HG03045 (cell line): ENCODE measurements at regions not wholly inside any gene's neighbourhood (a gene's known extent, or its start where the extent isn't known, plus 50 kb on each side); places are given as distances from the start of the nearest gene placed in this dataset.
"Not testable (repeated sequence)": the region's sequence is repeated elsewhere in the genome, so short reads cannot be mapped to it uniquely, and the experiment has no call there.

Source experiments
- ATAC-seq: cut with Tn5 transposase; IDR thresholded peaks from one replicate; pipeline ENCODE4 v1.9.1; 2021; ENCODE audit warnings: mild to moderate bottlenecking, moderate library complexity; ENCODE audit not compliant: unreplicated experiment

DNA sequence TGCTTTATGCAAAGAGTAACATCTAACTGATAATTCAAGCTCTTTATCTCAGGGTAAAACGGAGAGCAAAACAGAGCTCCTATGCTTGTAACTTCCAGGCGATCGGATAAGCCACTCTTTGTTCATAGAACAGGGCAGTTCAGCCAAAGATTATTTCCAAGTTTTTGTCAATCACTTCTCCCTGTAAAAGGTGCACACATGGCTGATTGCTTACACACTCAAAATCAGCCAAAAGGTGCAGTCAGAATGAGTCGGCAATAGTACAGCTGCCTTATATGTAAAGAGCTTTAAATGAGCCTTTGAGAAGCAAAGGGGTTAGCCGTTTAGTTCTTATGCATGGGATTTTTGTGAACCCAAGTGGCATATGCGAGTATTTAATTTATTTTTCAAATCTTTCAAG lies 449.6 kb upstream of the POU3F2 start:
- no peak for ATAC-seq

DNA sequence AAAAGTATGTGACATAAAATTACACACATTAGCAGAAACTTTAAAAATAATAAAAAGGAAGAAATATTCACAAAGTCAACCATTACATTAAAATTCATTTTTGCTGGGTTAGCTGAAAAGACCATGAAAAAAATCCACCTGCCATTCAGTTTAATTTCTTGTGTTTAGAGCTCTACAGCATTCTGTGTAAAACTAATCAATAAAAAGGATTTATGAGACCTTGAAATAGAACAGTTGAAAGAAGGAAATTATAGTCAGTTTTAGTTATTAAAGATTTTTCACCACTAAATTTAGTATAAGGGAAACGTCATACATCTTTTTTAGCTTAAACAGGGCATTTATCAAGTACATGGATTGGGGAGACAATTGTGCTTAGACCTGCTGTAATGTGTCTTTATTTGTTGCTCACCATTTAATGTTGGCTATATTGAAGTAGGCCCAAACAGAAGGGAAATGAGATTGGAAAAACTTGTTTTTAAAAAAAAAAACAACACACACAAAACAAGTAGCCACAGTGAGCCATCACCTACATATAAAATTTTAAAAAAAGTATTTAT lies 438.7 kb upstream of the POU3F2 start:
- no peak for ATAC-seq

DNA sequence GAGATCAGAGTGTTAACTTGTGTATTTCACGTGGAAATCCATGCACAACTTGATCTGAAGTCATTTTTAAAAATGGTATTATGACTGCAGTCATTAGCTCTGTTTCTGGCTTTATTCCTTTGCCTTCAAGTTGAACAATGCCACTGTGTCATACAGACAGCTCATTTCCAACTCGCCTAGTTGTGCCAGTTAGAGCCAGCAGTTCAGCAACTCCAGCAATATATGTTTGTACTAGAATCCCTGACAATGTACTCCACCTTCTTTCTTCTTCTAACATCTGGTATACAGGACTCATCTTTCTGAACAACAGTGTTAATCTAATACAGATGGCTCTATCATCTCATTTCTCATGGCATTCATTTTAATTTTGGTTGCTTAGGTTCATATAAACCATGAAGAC lies 418.3 kb upstream of the POU3F2 start:
- no peak for ATAC-seq

DNA sequence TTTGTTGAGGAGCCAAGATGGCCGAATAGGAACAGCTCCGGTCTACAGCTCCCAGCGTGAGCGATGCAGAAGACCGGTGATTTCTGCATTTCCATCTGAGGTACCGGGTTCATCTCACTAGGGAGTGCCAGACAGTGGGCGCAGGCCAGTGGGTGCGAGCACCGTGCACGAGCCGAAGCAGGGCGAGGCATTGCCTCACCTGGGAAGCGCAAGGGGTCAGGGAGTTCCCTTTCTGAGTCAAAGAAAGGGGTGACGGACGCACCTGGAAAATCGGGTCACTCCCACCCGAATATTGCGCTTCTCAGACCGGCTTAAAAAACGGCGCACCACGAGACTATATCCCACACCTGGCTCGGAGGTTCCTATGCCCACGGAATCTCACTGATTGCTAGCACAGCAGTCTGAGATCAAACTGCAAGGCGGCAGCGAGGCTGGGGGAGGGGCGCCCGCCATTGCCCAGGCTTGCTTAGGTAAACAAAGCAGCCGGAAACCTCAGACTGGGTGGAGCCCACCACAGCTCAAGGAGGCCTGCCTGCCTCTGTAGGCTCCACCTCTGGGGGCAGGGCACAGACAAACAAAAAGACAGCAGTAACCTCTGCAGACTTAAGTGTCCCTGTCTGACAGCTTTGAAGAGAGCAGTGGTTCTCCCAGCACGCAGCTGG lies 417.7 kb upstream of the POU3F2 start:
- ATAC-seq = not testable (repeated sequence)

DNA sequence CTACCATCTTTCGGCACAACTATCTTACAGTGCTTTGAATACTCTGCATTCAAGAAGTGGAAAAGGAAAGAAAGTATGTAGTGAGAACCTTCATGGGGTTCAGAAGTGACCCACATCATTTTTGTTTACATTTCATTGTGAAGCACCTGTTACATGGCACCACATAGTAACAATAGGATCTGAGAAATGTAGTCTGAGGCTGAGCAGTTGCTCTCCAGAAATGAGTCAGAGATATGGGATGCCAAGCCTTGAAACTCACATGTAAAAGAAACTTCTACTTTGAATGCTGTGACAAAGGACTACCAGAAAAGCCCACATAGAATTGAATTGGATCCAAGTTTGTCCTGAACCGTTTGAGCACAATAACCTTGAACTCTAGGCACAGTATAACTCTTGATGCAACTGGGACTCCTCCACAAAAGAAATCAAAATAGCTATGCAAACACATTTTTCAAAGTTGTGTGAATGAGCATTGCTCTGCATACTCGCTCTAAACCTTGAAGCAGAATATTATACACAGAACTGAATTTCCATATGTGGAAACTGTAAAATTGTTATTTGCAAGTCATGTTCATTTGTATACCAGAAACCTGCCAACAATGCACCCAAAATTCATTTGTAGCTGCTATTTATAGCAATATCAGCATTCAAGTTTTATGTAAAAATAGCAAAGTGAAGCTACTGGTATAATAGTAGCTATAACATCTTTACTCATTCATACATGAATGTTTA lies 400.9 kb upstream of the POU3F2 start:
- ATAC-seq = no peak

DNA sequence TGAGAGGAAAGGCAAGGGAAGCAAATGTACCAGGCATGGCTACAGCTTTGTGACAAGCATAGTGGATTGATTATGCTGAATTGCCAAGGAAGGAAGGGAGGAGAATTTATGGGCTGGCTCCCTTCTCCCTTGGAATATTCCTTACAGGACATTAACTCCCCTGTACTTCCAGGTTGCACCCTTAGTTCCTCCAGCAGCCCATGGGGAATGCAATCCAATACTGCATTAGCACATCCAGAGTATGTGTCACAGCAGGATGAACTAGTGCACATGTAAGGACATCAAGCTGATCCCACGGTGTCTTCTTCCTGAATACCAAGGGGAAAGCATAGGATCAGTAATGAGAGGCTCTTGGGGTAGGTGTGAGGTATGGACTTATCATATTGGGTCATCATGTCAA lies 390.7 kb upstream of the POU3F2 start:
- ATAC-seq = no peak

DNA sequence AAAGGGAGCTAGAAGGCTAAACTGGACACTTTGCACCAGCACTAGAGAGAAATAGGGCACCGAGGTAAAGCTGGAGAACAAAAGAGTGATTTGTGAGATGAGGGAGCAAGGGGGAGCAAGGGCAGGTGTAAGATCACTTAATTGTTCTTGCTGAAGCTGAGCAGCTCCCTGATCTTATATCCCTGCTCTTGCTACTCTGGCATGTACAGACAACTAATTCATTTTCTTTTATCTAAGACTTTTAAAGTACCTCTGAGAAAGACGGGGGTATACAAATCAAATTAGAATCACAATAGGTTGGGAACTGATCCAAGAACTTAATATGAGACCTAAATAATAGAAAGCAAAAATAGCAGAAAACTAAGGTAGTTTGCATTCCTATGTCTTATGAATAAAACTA lies 381.7 kb upstream of the POU3F2 start:
- ATAC-seq = no peak

DNA sequence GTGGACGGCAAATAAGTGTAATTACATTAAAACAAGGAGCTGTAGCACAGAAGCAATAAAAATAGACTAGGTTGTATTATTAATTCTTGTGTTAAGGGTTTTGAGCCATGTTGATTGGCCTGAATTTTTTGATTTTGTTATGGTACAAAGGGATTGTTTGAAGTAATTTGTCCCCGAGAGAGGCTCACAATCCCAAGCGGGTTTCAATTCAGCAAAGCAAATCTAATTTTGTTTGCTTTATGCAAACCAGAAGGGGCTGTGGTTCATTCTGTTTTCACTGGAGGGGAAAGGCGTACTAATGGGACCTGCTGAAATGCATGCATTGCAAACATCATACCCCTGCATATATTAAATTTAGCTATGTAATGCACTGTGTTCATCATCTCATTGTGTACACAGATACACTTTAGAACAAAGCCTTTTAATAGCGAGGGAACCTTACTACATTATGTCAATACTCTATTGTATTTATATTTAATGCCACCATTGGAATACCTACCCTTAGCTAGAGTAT lies 379.5 kb upstream of the POU3F2 start:
- ATAC-seq = no peak

DNA sequence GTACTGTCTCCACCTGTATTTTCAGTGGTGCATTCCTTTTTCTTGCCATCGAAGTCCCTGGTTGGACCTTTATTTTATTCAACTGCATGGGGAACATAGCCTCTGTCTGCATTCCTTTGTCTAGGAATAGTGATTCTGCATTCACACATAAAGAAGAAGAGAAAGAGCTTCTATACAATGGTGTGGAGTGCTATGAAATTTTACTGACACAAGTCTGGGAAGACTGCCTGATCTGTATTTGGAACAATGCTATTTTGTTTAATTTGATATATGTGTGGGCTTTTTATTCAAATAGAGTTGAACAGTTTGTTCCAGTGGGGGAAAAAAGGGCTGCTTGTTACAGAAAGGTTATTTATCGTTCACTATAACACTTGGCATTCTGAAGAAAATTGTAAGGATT lies 375.7 kb upstream of the POU3F2 start:
- ATAC-seq = no peak

DNA sequence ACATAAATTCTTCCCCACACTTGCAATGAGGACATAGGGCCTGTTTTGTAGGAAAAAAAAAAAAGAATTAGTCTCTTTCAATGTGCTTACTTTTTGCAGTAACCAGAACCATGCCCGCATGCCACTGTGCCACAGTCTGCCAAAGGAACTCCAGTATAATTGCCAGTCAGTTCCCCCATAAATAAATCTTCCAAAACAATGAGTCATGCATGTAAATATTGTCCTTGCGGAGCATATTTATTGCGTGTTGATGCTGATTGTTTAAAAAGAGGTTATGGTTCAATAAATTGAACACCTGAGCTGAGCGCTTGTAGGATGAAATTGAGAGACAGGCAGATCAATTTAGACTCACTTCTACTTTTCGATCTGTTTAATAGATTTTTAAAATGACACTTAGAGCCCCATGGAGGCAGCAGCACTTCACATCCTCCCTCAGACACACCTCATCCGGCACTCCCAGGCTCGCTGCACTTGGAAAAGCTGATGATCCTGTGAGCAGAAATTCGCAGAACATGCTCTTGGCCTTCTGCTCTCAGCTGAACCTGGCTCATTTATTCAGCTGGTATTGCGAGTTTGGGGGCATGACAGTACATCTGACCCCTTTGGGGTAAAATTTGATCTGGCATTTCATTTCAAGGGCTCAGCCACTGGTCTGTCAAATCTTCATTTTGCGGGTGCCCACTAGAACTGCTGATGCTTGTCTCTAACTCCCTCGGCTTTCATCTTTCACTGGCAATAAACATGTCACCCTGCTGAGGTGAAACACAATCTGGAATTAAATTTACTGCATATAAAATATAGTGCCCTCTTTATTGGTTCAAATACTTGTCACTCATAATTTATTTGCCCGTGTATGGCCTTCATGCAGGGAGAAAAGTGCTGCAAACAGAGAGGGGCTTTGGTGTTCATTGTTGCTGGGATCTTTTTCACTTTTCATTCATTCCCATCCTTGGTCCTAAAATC lies 371.1 kb upstream of the POU3F2 start:
- ATAC-seq = no peak

DNA sequence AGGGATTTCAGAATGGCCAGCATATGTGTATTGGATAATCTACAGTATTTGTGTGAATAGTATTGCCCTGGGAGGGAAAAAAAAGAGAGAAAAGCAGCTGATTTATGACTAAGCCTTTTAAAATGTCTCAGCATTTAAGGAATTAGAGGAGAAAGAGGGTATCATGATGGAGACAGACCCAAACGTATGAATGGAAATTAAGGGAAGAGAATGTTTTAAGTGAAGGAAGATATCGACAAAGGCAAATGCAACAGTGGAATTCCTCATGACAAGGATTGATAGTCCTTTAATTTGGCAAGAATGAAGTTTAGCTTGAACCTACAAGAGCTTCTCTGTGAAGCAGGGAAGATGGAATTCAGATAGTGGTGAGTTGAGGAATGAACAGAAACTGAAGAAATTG lies 367.3 kb upstream of the POU3F2 start:
- no peak for ATAC-seq

DNA sequence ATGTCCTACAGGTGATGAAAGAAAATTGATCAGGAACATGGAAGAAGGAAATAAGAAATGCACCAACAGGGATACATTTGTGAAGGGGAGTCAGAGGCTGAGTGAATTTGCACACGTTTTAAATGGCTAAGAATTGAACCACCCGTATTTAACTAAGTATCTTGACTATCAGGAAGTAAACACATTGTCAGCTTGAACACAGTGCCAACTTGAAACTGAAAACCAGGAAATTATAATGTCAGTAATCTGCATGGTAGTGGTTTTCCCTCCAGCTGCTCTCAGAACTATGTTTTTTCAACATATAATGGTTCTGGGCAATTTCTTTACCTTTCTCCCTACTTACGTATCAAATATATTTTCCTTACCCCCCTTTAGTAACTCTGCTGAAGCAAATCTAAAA lies 366.5 kb upstream of the POU3F2 start:
- ATAC-seq = no peak

DNA sequence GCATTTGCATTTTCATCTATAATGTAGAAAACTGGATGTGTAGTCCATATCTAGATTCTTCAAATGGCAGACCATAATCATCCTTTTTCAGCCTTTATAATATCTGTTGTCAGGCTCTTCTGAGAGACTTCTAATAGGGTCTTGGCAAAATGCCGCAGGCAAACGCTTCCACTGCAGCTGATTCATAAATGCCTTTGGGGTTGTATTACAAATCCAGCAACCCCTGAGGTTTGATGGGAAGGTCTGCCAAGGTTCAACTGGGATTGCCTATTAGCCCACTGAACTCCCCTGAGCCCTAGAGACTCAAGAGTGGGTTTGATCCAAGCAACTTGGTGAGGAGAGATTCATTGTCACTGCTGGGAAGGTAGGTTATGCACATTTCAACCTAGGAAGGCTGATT lies 365.2 kb upstream of the POU3F2 start:
- ATAC-seq = no peak

DNA sequence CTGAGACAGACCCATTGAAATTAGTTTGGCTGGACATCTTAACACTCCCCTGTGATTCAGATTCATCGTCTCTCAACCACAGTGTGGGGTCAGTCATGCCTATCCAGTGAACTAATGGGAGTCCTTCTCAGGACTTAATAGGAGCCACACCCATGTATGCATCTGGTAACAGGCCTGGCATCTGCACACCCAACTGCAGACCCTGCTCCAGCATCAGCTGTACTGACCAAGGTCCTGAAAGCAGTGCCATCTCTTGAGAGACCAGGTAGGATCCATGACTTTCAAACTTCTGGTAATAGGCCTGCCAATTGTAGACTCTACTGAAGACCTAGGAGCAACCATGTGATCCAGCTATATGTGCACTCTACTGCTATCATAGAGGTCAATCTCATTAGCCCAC lies 363.6 kb upstream of the POU3F2 start:
- no peak for ATAC-seq

DNA sequence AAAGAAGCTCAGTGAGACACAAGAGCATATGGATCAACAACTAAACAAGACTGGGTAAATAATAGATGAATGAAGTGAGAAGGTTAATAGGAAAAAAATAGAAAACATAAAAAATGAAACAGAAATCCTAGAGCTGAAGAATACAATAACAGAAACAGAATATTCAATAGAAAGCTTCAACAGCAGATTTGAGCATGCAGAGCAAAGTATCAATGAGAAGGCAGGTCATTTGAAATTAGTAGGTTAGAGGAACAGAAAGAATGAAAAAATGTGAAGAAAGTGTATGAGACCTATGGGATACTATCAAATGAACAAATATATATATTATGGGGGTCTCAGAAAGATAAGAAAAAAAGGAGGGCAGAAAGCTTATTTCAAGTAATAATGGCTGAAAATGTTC lies 362.9 kb upstream of the POU3F2 start:
- no peak for ATAC-seq

DNA sequence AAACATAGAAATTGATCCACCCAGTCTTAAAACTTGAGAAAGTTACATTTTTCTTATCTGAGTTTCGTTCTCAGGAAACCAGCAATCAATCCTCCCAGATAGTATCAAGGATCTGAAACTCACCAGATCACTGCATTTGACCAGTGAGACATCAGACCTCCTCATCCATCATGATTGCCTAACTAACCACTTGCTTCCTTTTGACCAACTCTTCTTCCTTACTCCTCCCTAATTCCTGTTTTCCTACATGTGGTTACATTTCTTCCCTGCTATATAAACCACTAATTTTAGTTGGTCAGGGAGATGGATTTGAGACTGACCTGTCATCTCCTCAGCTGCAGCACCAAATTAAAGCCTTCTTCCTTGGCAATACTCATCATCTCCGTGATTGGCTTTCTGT lies 357.1 kb upstream of the POU3F2 start:
- no peak for ATAC-seq

DNA sequence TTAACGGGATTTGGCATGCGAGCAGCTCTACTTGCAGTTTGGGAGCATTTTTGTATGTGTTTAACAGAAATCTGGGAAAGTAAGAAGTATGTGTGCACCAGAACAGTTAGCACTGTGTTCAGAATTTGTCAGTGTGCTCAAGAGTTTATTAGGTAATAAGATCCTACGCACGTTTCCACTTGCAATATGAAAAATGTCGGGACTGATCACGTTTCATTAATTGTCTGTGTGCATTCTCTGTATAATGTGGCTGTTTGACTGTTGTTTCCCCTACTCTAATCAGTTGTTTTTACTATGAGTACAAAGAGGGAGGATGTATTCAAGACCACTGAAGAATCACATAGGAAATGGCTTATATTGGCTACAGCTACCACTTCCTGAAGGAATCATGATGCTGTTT lies 349.7 kb upstream of the POU3F2 start:
- no peak for ATAC-seq

DNA sequence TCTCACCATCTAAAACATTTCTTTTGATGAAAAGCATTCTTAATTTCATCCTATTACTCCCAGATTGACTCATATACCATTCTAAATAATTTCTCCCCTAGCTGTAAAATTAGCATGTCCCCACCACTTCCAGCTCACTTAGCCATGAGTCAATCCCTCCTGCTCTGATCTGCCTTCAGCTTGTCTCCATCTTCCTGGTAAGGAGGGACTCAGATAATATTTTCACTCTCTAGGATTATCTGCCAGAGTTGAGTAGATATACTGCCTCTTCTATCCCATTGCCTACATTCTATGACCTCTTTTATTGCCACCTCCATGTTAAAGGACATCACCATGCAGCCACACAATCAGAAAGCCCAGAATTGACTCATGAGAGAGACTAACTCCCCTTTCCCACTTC lies 348.8 kb upstream of the POU3F2 start:
- no peak for ATAC-seq

DNA sequence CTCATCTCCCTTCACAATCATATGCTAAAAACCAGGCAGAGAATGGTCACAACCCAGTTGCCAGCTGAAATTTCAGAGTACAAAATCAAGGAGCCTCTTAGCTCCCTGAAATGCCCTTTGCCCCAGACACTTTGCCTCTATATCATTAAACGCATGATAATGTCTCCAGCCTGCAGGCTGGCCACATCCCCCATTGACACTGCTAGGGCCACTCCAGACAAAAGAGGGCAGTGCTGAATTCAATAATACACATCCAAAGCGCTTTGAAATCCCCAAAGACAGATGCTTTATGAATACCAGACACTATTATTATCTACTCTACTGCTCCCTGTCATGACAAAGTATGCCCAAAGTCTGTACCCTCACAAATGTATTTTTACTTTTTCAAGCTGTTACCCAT lies 348.3 kb upstream of the POU3F2 start:
- ATAC-seq = no peak

DNA sequence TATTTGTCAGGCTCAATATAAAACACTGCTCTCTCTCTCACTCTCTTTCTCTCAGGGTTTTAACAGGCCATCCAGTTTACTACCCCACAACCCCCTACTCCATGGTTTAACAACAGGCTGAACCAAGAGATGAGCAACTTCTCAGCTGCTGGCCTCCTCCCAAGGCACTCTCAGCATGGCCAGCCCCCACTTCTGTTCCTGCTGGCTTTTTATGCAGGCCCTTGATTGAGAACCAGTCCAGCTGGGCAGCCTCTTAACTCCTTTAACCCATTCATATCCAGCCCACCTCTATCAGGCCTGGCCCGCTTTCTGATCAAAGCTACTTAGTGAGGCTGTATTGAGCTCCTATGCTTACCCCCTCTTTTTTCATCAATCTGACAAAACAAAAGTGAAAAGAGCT lies 346.8 kb upstream of the POU3F2 start:
- no peak for ATAC-seq

DNA sequence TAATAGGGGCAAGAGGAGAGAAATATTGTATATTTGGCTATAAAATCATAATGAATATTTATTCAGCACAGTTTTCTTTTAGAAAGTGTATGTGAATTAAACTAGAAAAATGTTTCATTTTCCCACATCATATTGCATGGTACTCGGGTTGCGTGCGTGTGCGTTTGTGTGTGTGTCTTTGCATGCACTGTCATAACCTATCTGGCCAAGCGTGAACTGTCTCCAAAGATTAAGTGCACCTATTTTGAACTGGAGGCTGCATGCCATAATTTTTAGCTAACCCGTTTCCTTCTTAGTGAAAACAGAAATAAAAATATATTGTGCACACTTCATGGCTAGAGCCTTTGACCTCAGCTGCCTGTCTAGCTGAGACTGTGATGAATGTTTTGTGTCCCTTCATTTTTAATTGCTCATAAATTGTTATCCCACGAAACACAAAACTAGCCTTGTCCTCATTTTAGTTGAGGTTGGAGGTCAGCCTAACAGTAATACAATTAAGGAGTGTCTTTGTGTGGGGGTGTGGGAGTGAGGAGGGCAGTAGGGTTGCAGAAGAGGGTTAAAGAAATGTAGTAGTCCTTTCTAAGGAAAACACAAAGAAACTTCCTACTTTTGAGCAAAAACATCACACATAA lies 336.1 kb upstream of the POU3F2 start:
- ATAC-seq = no peak
